Common myeloid progenitor, CD34-positive (primary cell): ENCODE measurements at regions not wholly inside any gene's neighbourhood (a gene's known extent, or its start where the extent isn't known, plus 50 kb on each side); places are given as distances from the start of the nearest gene placed in this dataset.

ENCODE experiments used
- CTCF ChIA-PET: fragments of 350-600 bp; sonication (Branson Sonifier 250); formaldehyde crosslinking; loops from one replicate; lab custom pipeline; 2021; ENCODE audit warnings: antibody characterized with exemption; lab: Charles Lee
- POLR2A ChIA-PET: fragments of 350-600 bp; sonication (Branson Sonifier 250); formaldehyde crosslinking; loops from one replicate; lab custom pipeline; 2021; ENCODE audit warnings: antibody characterized with exemption; lab: Charles Lee
- DNase-seq, 3 donors: peaks; one replicate each; pipeline versions ENCODE4 v3.0.0 to v3.0.0-alpha.2; 2013
- H3K27ac ChIP-seq, 2 experiments: 1 replicate in 1 of 2; 2 replicates in 1 of 2; pipeline ENCODE4 v1.7.0; 2013; ENCODE audit warnings: inconsistent platforms in 2 of 2, low read length in 2 of 2, mild to moderate bottlenecking in 2 of 2, low read depth in 1 of 2, moderate library complexity in 1 of 2; ENCODE audit not compliant: severe bottlenecking in 2 of 2, insufficient read depth in 1 of 2, poor library complexity in 1 of 2
- H3K27me3 ChIP-seq, 5 experiments: replicated peaks in 2 of 5; 1 replicate in 3 of 5; 2 replicates in 2 of 5; pipeline versions ENCODE4 v1.6.1 to v1.7.0; 2013; ENCODE audit warnings: low read length in 4 of 5, mild to moderate bottlenecking in 2 of 5, moderate library complexity in 2 of 5, inconsistent platforms in 1 of 5; ENCODE audit not compliant: insufficient read depth in 5 of 5, control insufficient read depth in 4 of 5
- H3K36me3 ChIP-seq, 4 experiments: 1 replicate in 2 of 4; 2 replicates in 2 of 4; pipeline versions ENCODE4 v1.6.1 to v1.7.0; 2013; ENCODE audit warnings: low read length in 3 of 4, control low read depth in 1 of 4, mild to moderate bottlenecking in 1 of 4; ENCODE audit not compliant: control insufficient read depth in 4 of 4, insufficient read depth in 4 of 4
- H3K4me1 ChIP-seq, 4 experiments: 1 replicate in 3 of 4; 2 replicates in 1 of 4; pipeline versions ENCODE4 v1.6.1 to v1.7.1; 2013; ENCODE audit warnings: low read length in 3 of 4, mild to moderate bottlenecking in 3 of 4, control low read depth in 1 of 4, inconsistent platforms in 1 of 4, moderate library complexity in 1 of 4; ENCODE audit not compliant: control insufficient read depth in 4 of 4, insufficient read depth in 4 of 4; ENCODE audit errors: control extremely low read depth in 1 of 4
- H3K4me3 ChIP-seq, 7 experiments: 1 replicate in 4 of 7; 2 replicates in 3 of 7; pipeline versions ENCODE4 v1.5.1 to v1.7.0; 2013; ENCODE audit warnings: mild to moderate bottlenecking in 7 of 7, low read length in 6 of 7, moderate library complexity in 6 of 7, inconsistent platforms in 2 of 7, low read depth in 2 of 7, control low read depth in 1 of 7; ENCODE audit not compliant: insufficient read depth in 4 of 7, control insufficient read depth in 1 of 7; ENCODE audit errors: extremely low read depth in 1 of 7
- H3K9me3 ChIP-seq, 5 experiments: 1 replicate in 4 of 5; 2 replicates in 1 of 5; pipeline versions ENCODE4 v1.6.1 to v1.7.1; 2013; ENCODE audit warnings: low read length in 4 of 5, mild to moderate bottlenecking in 2 of 5, inconsistent platforms in 1 of 5, low read depth in 1 of 5, moderate library complexity in 1 of 5; ENCODE audit not compliant: control insufficient read depth in 4 of 5, insufficient read depth in 2 of 5; ENCODE audit errors: control extremely low read depth in 1 of 5
- WGBS: methylation state at CpG from one replicate; pipeline ENCODE4 v1.1.5; 2013; ENCODE audit not compliant: insufficient coverage; 5-methylcytosine and 5-hydroxymethylcytosine counted together

- H3K9me3 ChIP-seq = no peaks in the 10 kb centered on the region
- H3K36me3 ChIP-seq = no peaks in the 10 kb centered on the region
- POLR2A ChIA-PET = no interaction called here
- no peaks in the 10 kb centered on the region for H3K4me1 ChIP-seq
- CTCF ChIA-PET = interaction anchor here (2.6 kb wide), 1 partner anchor 288 kb away, joined by 10 read pairs; no protein-coding TSS in a partner anchor
- no peak for DNase-seq
- 94% methylated on average over 6 of the region's 7 CpGs for WGBS
- peaks cover 0 to 1% (median 0%) of the 10 kb centered on the region in 5 experiments for H3K27me3 ChIP-seq
- no peak overlapping the region for H3K4me3 ChIP-seq
- H3K27ac ChIP-seq = no peak overlapping the region
These were observed 278.4 kb downstream of the C1orf94 start for GRCh38 chr1:34455121-34455520.

GRCh38 chr1:34460193-34460592 is 283.5 kb downstream of the C1orf94 start:
- Histone ChIP-seq H3K4me3 (no peak overlapping the region), H3K9me3 (no peaks in the 10 kb centered on the region), H3K27me3 (no peaks in the 10 kb centered on the region), H3K4me1 (no peaks in the 10 kb centered on the region), H3K36me3 (no peaks in the 10 kb centered on the region), H3K27ac (no peak overlapping the region)
- ChIA-PET POLR2A (interaction anchor here (0.7 kb wide), 1 partner anchor 353 kb away, joined by 3 read pairs; no protein-coding TSS in a partner anchor), CTCF (interaction anchor here (0.6 to 3.8 kb wide), 15 partner anchors 9 to 298 kb away, joined by 3 to 29 read pairs (median 3); no protein-coding TSS in a partner anchor)
- peak; percentile 42 to 66 (median 55) for DNase-seq
- 63% methylated on average over 5 of the region's 6 CpGs for WGBS

GRCh38 chr1:34470401-34470800 is 284.4 kb upstream of the GJB5 start:
- Histone ChIP-seq H3K27me3 (peaks cover 2 to 42% (median 16%) of the 10 kb centered on the region in 5 experiments), H3K4me3 (no peak overlapping the region), H3K27ac (no peak overlapping the region), H3K36me3 (no peaks in the 10 kb centered on the region), H3K9me3 (no peaks in the 10 kb centered on the region), H3K4me1 (no peaks in the 10 kb centered on the region)
- DNase-seq = no peak
- ChIA-PET POLR2A (no interaction called here), CTCF (no interaction called here)
- 53% methylated on average over 5 of the region's 6 CpGs for WGBS

- Histone ChIP-seq H3K4me1 (no peaks in the 10 kb centered on the region), H3K36me3 (no peaks in the 10 kb centered on the region), H3K27ac (no peak overlapping the region), H3K9me3 (no peaks in the 10 kb centered on the region), H3K4me3 (no peak overlapping the region), H3K27me3 (peaks cover 0 to 40% (median 11%) of the 10 kb centered on the region in 5 experiments)
- no peak for DNase-seq
- 85% methylated on average over 5 of the region's 5 CpGs for WGBS
- ChIA-PET CTCF (interaction anchor here (0.6 kb wide), 1 partner anchor 222 kb away, joined by 4 read pairs; no protein-coding TSS in a partner anchor), POLR2A (no interaction called here)
These were observed 280.3 kb upstream of the GJB5 start for GRCh38 chr1:34474566-34474965.

GRCh38 chr1:34476371-34476770 is 278.5 kb upstream of the GJB5 start:
- 85% methylated on average over 3 of the region's 3 CpGs for WGBS
- Histone ChIP-seq H3K4me1 (no peaks in the 10 kb centered on the region), H3K27me3 (peaks cover 0 to 39% (median 5%) of the 10 kb centered on the region in 5 experiments), H3K27ac (no peak overlapping the region), H3K4me3 (no peak overlapping the region), H3K36me3 (no peaks in the 10 kb centered on the region), H3K9me3 (peaks cover 0 to 4% (median 0%) of the 10 kb centered on the region in 5 experiments)
- ChIA-PET POLR2A (no interaction called here), CTCF (no interaction called here)
- no peak for DNase-seq

GRCh38 chr1:34477632-34478141 is 277.2 kb upstream of the GJB5 start:
- Histone ChIP-seq H3K27ac (no peak overlapping the region), H3K36me3 (no peaks in the 10 kb centered on the region), H3K4me3 (no peak overlapping the region), H3K27me3 (peaks cover 0 to 33% (median 6%) of the 10 kb centered on the region in 5 experiments), H3K4me1 (no peaks in the 10 kb centered on the region), H3K9me3 (peaks cover 0 to 4% (median 0%) of the 10 kb centered on the region in 5 experiments)
- DNase-seq = no peak
- WGBS = 94% methylated on average over 2 of the region's 2 CpGs
- POLR2A ChIA-PET = no interaction called here
- CTCF ChIA-PET = interaction anchor here (0.6 to 2.0 kb wide), 2 partner anchors 10 to 18 kb away, joined by 3 to 5 read pairs; no protein-coding TSS in a partner anchor

GRCh38 chr1:34478515-34479076 is 276.3 kb upstream of the GJB5 start:
- ChIA-PET POLR2A (no interaction called here), CTCF (interaction anchor here (0.6 to 2.0 kb wide), 2 partner anchors 11 to 19 kb away, joined by 3 to 5 read pairs; no protein-coding TSS in a partner anchor)
- WGBS = 48% methylated on average over 3 of the region's 3 CpGs
- Histone ChIP-seq H3K27me3 (peaks cover 0 to 30% (median 6%) of the 10 kb centered on the region in 5 experiments), H3K36me3 (no peaks in the 10 kb centered on the region), H3K9me3 (peaks cover 0 to 4% (median 0%) of the 10 kb centered on the region in 5 experiments), H3K4me3 (no peak overlapping the region), H3K4me1 (no peaks in the 10 kb centered on the region), H3K27ac (no peak overlapping the region)
- DNase-seq = no peak
